ENCODE measurements at regions not wholly inside any gene's neighbourhood (a gene's known extent, or its start where the extent isn't known, plus 50 kb on each side); places are given as distances from the start of the nearest gene placed in this dataset.

- TF ChIP-seq CTCF (IDR thresholded peaks at IDR 0.05), result no peak
Measured at GRCh38 chr14:78075033-78075432, 95.1 kb upstream of the NRXN3 start.

DNA sequence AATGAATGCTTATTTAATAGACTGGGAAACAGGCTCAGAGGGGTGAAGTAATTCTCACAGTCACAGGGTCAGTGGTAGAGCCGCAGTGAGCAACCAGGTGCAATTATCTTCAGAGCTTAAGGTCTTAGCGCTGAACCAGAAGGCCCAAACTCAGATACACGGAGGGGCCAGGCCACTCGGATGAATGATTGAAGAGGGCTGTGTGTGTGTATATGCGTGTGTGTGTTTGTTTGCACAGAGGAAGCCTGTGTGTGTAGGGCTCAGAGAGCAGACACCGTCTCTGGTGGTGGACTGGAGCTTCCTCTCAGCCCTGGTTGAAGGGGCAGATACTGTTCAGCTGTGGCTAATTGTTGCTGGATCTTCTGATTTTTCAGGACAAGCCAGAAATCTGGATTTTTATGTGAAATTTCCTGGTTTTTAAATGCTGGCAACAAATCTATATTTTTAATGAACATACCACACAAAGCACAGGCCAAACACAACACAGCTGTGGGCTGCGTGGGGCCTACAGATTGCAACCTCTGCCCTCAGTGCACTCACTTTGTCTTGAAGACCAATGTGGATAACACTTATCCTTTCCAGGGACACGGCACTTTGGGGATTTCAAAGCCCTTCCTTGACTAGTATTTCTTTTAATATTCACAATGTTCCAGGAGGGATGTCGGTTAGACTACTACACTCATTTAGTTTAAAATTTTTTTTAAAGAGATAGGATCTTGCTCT lies 94.5 kb upstream of the NRXN3 start:
- no peak for TF ChIP-seq CTCF (IDR thresholded peaks at IDR 0.05)

DNA sequence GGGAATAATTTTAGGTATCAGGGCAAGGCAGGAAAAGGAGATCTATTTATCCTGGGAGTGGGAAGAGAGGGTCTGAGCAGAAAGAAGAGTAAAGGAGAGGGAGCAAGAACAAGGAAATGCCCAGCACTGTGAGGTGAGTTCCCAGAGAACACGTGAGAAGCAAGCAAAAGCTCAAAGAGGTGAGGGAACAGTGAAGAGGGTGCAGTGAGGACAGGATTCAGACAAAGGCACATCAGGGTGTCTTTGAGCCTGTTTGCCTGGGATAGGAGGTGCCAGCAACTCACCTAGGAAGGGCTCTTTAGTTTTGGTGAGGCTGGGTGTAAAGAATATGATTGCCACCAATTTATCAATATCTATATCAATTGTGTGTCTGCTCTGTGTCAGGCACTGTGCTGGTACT lies 88.9 kb upstream of the NRXN3 start:
- TF ChIP-seq CTCF (IDR thresholded peaks at IDR 0.05), result no peak

GRCh38 chr14:78083837-78084236 lies 86.3 kb upstream of the NRXN3 start:
- TF ChIP-seq CTCF (IDR thresholded peaks at IDR 0.05), result no peak

- no peak for TF ChIP-seq CTCF (IDR thresholded peaks at IDR 0.05)
Measured at GRCh38 chr14:78086342-78086741, 83.8 kb upstream of the NRXN3 start.

DNA sequence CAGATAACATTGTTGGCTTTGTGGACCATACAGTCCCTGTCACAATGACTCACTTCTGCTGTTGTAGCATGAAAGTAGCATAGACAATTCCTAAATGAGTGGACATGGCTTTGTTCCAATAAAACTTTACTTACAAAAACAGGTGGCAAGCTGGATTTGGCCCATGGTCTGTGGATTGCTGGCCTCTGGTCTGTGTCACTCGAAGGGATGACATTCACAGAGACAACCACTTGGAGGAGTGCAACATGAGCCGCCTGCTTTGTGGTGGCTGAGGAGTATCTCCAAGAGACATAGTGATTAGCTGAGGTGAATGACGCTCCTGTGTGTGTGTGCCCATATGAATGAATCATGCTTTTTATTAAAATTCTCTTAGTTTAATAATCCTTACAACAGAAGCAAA lies 81.3 kb upstream of the NRXN3 start:
- TF ChIP-seq CTCF (IDR thresholded peaks at IDR 0.05), result no peak

GRCh38 chr14:78090864-78091263 lies 79.3 kb upstream of the NRXN3 start:
- TF ChIP-seq CTCF (IDR thresholded peaks at IDR 0.05), result no peak

DNA sequence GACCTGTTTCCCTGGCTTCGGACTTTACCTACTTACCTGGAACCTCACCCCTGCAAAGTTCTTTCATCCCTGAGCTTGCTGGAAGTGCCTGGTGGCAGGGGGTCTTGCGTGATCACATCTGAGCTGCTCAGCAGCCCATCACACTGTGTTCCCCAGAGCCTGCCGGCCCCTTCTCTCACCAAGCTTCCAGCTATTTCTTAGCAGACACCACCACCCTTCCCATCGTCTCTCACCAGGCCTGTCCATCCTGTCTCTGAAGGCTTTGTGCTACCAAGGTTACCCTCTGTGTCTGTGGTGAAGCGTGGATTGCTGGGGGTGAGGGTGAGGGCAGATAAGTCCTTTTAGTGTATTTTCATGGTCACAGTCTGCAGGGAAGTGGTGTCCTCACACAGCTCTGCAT lies 78.8 kb upstream of the NRXN3 start:
- no peak for TF ChIP-seq CTCF (IDR thresholded peaks at IDR 0.05)
